MM.1S (cell line): ENCODE measurements at regions not wholly inside any gene's neighbourhood (a gene's known extent, or its start where the extent isn't known, plus 50 kb on each side); places are given as distances from the start of the nearest gene placed in this dataset.

Experiments used
- CTCF ChIP-seq: fragments of 300-600 bp; sonication (generic); IDR thresholded peaks from 2 replicates; pipeline ENCODE4 v1.5.1; 2016; ENCODE audit warnings: antibody characterized with exemption, low read length, mixed read lengths
- EZH2 ChIP-seq: fragments of 300-600 bp; sonication (generic); optimal IDR thresholded peaks from 2 replicates; pipeline ENCODE3; 2017; ENCODE audit warnings: low read depth, mild to moderate bottlenecking, antibody characterized with exemption, low read length, mixed read lengths

GRCh38 chr10:129344103-129344502 lies 122.9 kb upstream of the MGMT start:
- TF ChIP-seq CTCF = no peak
- no peak for TF ChIP-seq EZH2
